ENCODE measurements at regions not wholly inside any gene's neighbourhood (a gene's known extent, or its start where the extent isn't known, plus 50 kb on each side); places are given as distances from the start of the nearest gene placed in this dataset.

DNA sequence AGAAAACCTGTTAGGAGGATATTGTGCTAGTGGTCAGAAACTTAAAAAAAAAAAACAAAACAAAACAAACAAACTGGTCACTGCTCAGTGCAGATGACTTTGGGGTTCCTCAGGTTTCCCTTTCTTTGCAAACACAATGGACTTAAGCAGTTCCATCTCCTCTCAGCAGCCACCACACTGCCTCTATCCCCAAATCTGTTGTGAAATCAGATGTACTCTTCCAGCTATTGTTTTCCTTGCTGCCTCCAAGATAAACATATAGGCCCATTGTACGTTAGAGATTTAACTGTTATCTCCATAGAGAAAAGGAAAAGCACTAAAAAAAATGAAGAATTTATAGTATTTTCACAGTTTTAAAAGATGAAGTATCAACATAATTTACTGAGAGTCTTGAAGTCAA is 147.1 kb downstream of the MPP7 start:
- TF ChIP-seq, protein P1, sequence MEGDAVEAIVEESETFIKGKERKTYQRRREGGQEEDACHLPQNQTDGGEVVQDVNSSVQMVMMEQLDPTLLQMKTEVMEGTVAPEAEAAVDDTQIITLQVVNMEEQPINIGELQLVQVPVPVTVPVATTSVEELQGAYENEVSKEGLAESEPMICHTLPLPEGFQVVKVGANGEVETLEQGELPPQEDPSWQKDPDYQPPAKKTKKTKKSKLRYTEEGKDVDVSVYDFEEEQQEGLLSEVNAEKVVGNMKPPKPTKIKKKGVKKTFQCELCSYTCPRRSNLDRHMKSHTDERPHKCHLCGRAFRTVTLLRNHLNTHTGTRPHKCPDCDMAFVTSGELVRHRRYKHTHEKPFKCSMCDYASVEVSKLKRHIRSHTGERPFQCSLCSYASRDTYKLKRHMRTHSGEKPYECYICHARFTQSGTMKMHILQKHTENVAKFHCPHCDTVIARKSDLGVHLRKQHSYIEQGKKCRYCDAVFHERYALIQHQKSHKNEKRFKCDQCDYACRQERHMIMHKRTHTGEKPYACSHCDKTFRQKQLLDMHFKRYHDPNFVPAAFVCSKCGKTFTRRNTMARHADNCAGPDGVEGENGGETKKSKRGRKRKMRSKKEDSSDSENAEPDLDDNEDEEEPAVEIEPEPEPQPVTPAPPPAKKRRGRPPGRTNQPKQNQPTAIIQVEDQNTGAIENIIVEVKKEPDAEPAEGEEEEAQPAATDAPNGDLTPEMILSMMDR (IDR thresholded peaks at IDR 0.05) = no peak

DNA sequence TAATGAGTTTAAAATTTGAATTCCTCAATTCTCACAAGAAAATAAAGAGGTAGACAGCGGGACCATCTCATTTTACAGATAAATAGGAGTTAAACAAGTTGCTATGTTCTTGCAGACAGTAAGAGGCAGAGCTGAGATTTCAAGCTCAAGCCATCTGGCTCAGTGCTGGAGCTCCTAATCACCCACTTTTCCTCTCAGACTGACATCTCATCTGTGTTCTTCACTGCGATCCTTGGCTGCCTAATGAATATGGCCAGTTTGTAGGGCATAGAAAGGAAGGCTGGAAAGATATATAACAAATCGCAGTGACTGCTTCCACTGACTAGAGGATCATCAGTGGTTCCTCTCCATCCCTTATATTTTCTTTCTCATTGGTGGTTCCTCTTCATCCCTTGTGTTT is 151.2 kb downstream of the MPP7 start:
- TF ChIP-seq, protein P1 (IDR thresholded peaks at IDR 0.05) = no peak

DNA sequence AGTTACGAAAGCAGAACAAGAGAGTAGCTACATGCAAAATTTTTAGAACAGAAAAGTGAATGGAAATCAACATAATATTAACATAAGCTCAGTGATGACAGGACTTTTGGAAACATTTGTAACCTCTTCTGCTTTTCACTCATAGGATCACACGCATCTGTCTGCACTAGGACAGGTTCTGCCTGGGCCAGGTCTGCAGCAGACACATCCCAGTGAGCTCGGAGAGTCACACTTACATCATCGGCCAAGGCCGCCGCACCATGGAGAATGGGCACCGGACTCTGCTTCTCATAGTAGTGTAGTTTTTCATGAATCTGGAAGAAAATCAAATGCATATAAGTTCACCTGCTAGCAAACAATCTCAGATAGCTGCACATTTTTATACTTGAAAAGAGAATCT is 150.9 kb upstream of the ODAD2 start:
- TF ChIP-seq, protein P1 (IDR thresholded peaks at IDR 0.05) = no peak

- TF ChIP-seq, protein P1 (IDR thresholded peaks at IDR 0.05) = no peak
These were observed 148.8 kb upstream of the ODAD2 start for GRCh38 chr10:28147706-28148105.

GRCh38 chr10:28139138-28139537 is 140.3 kb upstream of the ODAD2 start:
- TF ChIP-seq, protein P1 (IDR thresholded peaks at IDR 0.05) = no peak

GRCh38 chr10:28137907-28138880 is 139.3 kb upstream of the ODAD2 start:
- TF ChIP-seq, protein P1 (IDR thresholded peaks at IDR 0.05) = no peak

GRCh38 chr10:28135258-28135657 is 136.4 kb upstream of the ODAD2 start:
- TF ChIP-seq, protein P1 (IDR thresholded peaks at IDR 0.05) = no peak

Data from LNCAP (cell line).